HEK293T (cell line): ENCODE measurements at regions not wholly inside any gene's neighbourhood (a gene's known extent, or its start where the extent isn't known, plus 50 kb on each side); places are given as distances from the start of the nearest gene placed in this dataset.

Source experiments
- ARNT ChIP-seq: fragments of 450-650 bp; IDR thresholded peaks from 2 replicates; pipeline ENCODE4 v1.6.1; 2017; ENCODE audit warnings: mild to moderate bottlenecking
- BHLHE40 ChIP-seq: fragments of 450-650 bp; IDR thresholded peaks from 2 replicates; pipeline ENCODE4 v1.6.1; 2016; ENCODE audit warnings: mild to moderate bottlenecking, moderate library complexity, borderline replicate concordance
- CTBP1 ChIP-seq: fragments of 450-650 bp; IDR thresholded peaks from 2 replicates; pipeline ENCODE4 v1.6.1; 2016; ENCODE audit warnings: borderline replicate concordance
- FOXK2 ChIP-seq: fragments of 450-650 bp; IDR thresholded peaks from 2 replicates; pipeline ENCODE4 v1.6.1; 2016; ENCODE audit warnings: mild to moderate bottlenecking
- FOXM1 ChIP-seq: fragments of 450-650 bp; IDR thresholded peaks from 2 replicates; pipeline ENCODE4 v1.6.1; 2017; ENCODE audit warnings: mild to moderate bottlenecking, borderline replicate concordance
- L3MBTL2 ChIP-seq: fragments of 450-650 bp; conservative IDR thresholded peaks from 2 replicates; pipeline ENCODE4 v1.6.1; 2016; ENCODE audit warnings: mild to moderate bottlenecking
- LEF1 ChIP-seq: fragments of 450-650 bp; IDR thresholded peaks from 2 replicates; pipeline ENCODE4 v1.6.1; 2017; ENCODE audit warnings: mild to moderate bottlenecking, borderline replicate concordance
- NFRKB ChIP-seq: fragments of 450-650 bp; IDR thresholded peaks from 2 replicates; pipeline ENCODE4 v1.6.1; 2016; ENCODE audit warnings: mild to moderate bottlenecking, moderate library complexity
- SP1 ChIP-seq: fragments of 450-650 bp; IDR thresholded peaks from 2 replicates; pipeline ENCODE4 v1.6.1; 2017
- SUZ12 ChIP-seq: fragments of 450-650 bp; IDR thresholded peaks from 2 replicates; pipeline ENCODE4 v1.6.1; 2016; ENCODE audit warnings: mild to moderate bottlenecking
- TARDBP ChIP-seq: fragments of 450-650 bp; IDR thresholded peaks from 2 replicates; pipeline ENCODE4 v1.6.1; 2016
- ZNF384 ChIP-seq: fragments of 450-650 bp; IDR thresholded peaks from 2 replicates; pipeline ENCODE4 v1.6.1; 2016
- TF ChIP-seq, protein P1 (sequence below): fragments of 450-650 bp; IDR thresholded peaks from 2 replicates; pipeline ENCODE4 v1.6.1; 2016

DNA sequence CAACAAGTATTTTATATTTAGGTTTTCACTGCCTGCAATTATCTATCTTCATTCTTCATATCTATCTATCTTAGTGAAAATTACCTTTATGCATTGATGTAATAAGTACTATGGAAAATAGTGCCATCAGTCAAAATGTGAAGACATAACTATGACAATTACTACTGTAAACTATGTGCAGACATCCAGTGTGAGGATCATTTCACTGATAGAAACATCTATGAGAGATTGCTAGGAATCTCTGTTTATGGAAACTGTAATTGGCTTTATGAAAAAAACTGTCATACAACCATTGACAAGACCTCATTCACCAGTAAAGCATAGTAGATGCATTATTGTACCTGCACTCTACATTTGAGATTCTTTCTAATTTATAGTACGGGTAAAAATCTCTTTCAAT is 401.0 kb downstream of the PMP22 start:
- TF ChIP-seq L3MBTL2 (no peak), SUZ12 (no peak), FOXM1 (no peak), SP1 (no peak), ZNF384 (no peak), BHLHE40 (no peak), TARDBP (no peak), ARNT (no peak), CTBP1 (no peak), NFRKB (no peak), LEF1 (no peak), FOXK2 (no peak)
- TF ChIP-seq, protein P1, sequence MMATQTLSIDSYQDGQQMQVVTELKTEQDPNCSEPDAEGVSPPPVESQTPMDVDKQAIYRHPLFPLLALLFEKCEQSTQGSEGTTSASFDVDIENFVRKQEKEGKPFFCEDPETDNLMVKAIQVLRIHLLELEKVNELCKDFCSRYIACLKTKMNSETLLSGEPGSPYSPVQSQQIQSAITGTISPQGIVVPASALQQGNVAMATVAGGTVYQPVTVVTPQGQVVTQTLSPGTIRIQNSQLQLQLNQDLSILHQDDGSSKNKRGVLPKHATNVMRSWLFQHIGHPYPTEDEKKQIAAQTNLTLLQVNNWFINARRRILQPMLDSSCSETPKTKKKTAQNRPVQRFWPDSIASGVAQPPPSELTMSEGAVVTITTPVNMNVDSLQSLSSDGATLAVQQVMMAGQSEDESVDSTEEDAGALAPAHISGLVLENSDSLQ, result no peak
